ENCODE measurements at regions not wholly inside any gene's neighbourhood (a gene's known extent, or its start where the extent isn't known, plus 50 kb on each side); places are given as distances from the start of the nearest gene placed in this dataset.
"Not testable (repeated sequence)": the region's sequence is repeated elsewhere in the genome, so short reads cannot be mapped to it uniquely, and the experiment has no call there.

- no peak for TF ChIP-seq FOXP2 (optimal IDR thresholded peaks at IDR 0.05; ENCODE audit: control extremely low read depth, extremely low read length, insufficient read depth)
- no peak for DNase-seq (ENCODE audit: low read depth, low spot score)
- no peak overlapping the region for H3K9ac ChIP-seq (ENCODE audit: insufficient read length)
- no peaks in the 10 kb centered on the region for H3K9me3 ChIP-seq (ENCODE audit: low read depth, low read length)
- H3K27ac ChIP-seq: no peak overlapping the region
- no peaks in the 10 kb centered on the region for H3K36me3 ChIP-seq (ENCODE audit: insufficient read depth, low read length)
- H3K4me3 ChIP-seq: no peak overlapping the region
Measured at GRCh38 chr7:119640326-119640725, 632.6 kb upstream of the KCND2 start.

GRCh38 chr7:119640861-119641260, 632.1 kb upstream of the KCND2 start:
- TF ChIP-seq POLR2AphosphoS5 (IDR thresholded peaks at IDR 0.05; ENCODE audit: borderline replicate concordance, low read depth, low read length) (no peak), FOXP2 (optimal IDR thresholded peaks at IDR 0.05; ENCODE audit: control extremely low read depth, extremely low read length, insufficient read depth) (no peak), EZH2 (IDR thresholded peaks at IDR 0.05) (no peak)
- Histone ChIP-seq H3K4me3 (no peak overlapping the region), H3K36me3 (ENCODE audit: insufficient read depth, low read length) (no peaks in the 10 kb centered on the region), H3K9ac (ENCODE audit: insufficient read length) (no peak overlapping the region), H3K9me3 (ENCODE audit: low read depth, low read length) (no peaks in the 10 kb centered on the region), H3K27ac (no peak overlapping the region)
- no peak for DNase-seq (ENCODE audit: low read depth, low spot score)

- H3K4me3 ChIP-seq: no peak overlapping the region
Measured at GRCh38 chr7:119643558-119643957, 629.4 kb upstream of the KCND2 start.

GRCh38 chr7:119647286-119647685, 625.7 kb upstream of the KCND2 start:
- Histone ChIP-seq H3K9ac (ENCODE audit: insufficient read length) (no peak overlapping the region), H3K36me3 (ENCODE audit: insufficient read depth, low read length) (no peaks in the 10 kb centered on the region), H3K9me3 (ENCODE audit: low read depth, low read length) (no peaks in the 10 kb centered on the region), H3K4me3 (no peak overlapping the region), H3K27ac (no peak overlapping the region)
- TF ChIP-seq POLR2AphosphoS5 (IDR thresholded peaks at IDR 0.05; ENCODE audit: borderline replicate concordance, low read depth, low read length): no peak
- no peak for TF ChIP-seq EZH2 (IDR thresholded peaks at IDR 0.05)
- no peak for DNase-seq (ENCODE audit: low read depth, low spot score)

More at GRCh38 chr7:119643558-119643957, 629.4 kb upstream of the KCND2 start:
- Histone ChIP-seq H3K36me3 (ENCODE audit: insufficient read depth, low read length) (no peaks in the 10 kb centered on the region), H3K9me3 (ENCODE audit: low read depth, low read length) (no peaks in the 10 kb centered on the region), H3K27ac (no peak overlapping the region), H3K9ac (ENCODE audit: insufficient read length) (no peak overlapping the region)
- no peak for DNase-seq (ENCODE audit: low read depth, low spot score)
- TF ChIP-seq POLR2AphosphoS5 (IDR thresholded peaks at IDR 0.05; ENCODE audit: borderline replicate concordance, low read depth, low read length): no peak
- TF ChIP-seq EZH2 (IDR thresholded peaks at IDR 0.05): no peak
- TF ChIP-seq FOXP2 (optimal IDR thresholded peaks at IDR 0.05; ENCODE audit: control extremely low read depth, extremely low read length, insufficient read depth): no peak

- H3K27ac ChIP-seq; H3K9me3 ChIP-seq (ENCODE audit: low read depth, low read length); DNase-seq (ENCODE audit: low read depth, low spot score): not testable (repeated sequence)
Measured at GRCh38 chr7:119648752-119649151, 624.2 kb upstream of the KCND2 start.

GRCh38 chr7:119660080-119660479, 612.9 kb upstream of the KCND2 start:
- no peak for TF ChIP-seq FOXP2 (optimal IDR thresholded peaks at IDR 0.05; ENCODE audit: control extremely low read depth, extremely low read length, insufficient read depth)
- TF ChIP-seq EZH2 (IDR thresholded peaks at IDR 0.05): no peak
- TF ChIP-seq POLR2AphosphoS5 (IDR thresholded peaks at IDR 0.05; ENCODE audit: borderline replicate concordance, low read depth, low read length): no peak
- H3K4me3 ChIP-seq: no peak overlapping the region
- no peak for DNase-seq (ENCODE audit: low read depth, low spot score)
- no peak overlapping the region for H3K27ac ChIP-seq
- no peak overlapping the region for H3K9ac ChIP-seq (ENCODE audit: insufficient read length)
- H3K9me3 ChIP-seq (ENCODE audit: low read depth, low read length): no peaks in the 10 kb centered on the region
- H3K36me3 ChIP-seq (ENCODE audit: insufficient read depth, low read length): no peaks in the 10 kb centered on the region

More at GRCh38 chr7:119648752-119649151, 624.2 kb upstream of the KCND2 start:
- not testable (repeated sequence) for H3K36me3 ChIP-seq (ENCODE audit: insufficient read depth, low read length); H3K4me3 ChIP-seq; H3K9ac ChIP-seq (ENCODE audit: insufficient read length)

- Histone ChIP-seq H3K9me3 (ENCODE audit: low read depth, low read length) (no peaks in the 10 kb centered on the region), H3K36me3 (ENCODE audit: insufficient read depth, low read length) (no peaks in the 10 kb centered on the region), H3K4me3 (no peak overlapping the region), H3K9ac (ENCODE audit: insufficient read length) (no peak overlapping the region), H3K27ac (no peak overlapping the region)
- no peak for TF ChIP-seq POLR2AphosphoS5 (IDR thresholded peaks at IDR 0.05; ENCODE audit: borderline replicate concordance, low read depth, low read length)
- TF ChIP-seq FOXP2 (optimal IDR thresholded peaks at IDR 0.05; ENCODE audit: control extremely low read depth, extremely low read length, insufficient read depth): no peak
- no peak for TF ChIP-seq EZH2 (IDR thresholded peaks at IDR 0.05)
- no peak for DNase-seq (ENCODE audit: low read depth, low spot score)
Measured at GRCh38 chr7:119664601-119665000, 608.4 kb upstream of the KCND2 start.

GRCh38 chr7:119665796-119666195, 607.2 kb upstream of the KCND2 start:
- H3K9me3 ChIP-seq (ENCODE audit: low read depth, low read length): no peaks in the 10 kb centered on the region
- TF ChIP-seq POLR2AphosphoS5 (IDR thresholded peaks at IDR 0.05; ENCODE audit: borderline replicate concordance, low read depth, low read length) (no peak), FOXP2 (optimal IDR thresholded peaks at IDR 0.05; ENCODE audit: control extremely low read depth, extremely low read length, insufficient read depth) (no peak), EZH2 (IDR thresholded peaks at IDR 0.05) (no peak)
- no peaks in the 10 kb centered on the region for H3K36me3 ChIP-seq (ENCODE audit: insufficient read depth, low read length)
- no peak overlapping the region for H3K27ac ChIP-seq
- H3K9ac ChIP-seq (ENCODE audit: insufficient read length): no peak overlapping the region
- no peak overlapping the region for H3K4me3 ChIP-seq
- no peak for DNase-seq (ENCODE audit: low read depth, low spot score)

- H3K36me3 ChIP-seq (ENCODE audit: insufficient read depth, low read length): no peaks in the 10 kb centered on the region
- no peaks in the 10 kb centered on the region for H3K9me3 ChIP-seq (ENCODE audit: low read depth, low read length)
Measured at GRCh38 chr7:119681336-119681735, 591.6 kb upstream of the KCND2 start.

More at GRCh38 chr7:119681336-119681735, 591.6 kb upstream of the KCND2 start:
- no peak for TF ChIP-seq EZH2 (IDR thresholded peaks at IDR 0.05)
- H3K27ac ChIP-seq: no peak overlapping the region
- no peak for DNase-seq (ENCODE audit: low read depth, low spot score)
- H3K9ac ChIP-seq (ENCODE audit: insufficient read length): no peak overlapping the region
- no peak overlapping the region for H3K4me3 ChIP-seq
